Panc1 (cell line): ENCODE measurements at regions not wholly inside any gene's neighbourhood (a gene's known extent, or its start where the extent isn't known, plus 50 kb on each side); places are given as distances from the start of the nearest gene placed in this dataset.

Experiments
- ATAC-seq: fragments of 200-7000 bp; cut with Tn5 transposase; 2 replicates; pipeline ENCODE4 v1.9.1; 2020; ENCODE audit warnings: mild to moderate bottlenecking, moderate library complexity
- BruUV-seq: library from RNA; stranded (reverse); fragments of 400-500 nt; replicated peaks from 2 replicates; lab custom pipeline; 2021; lab: Mats Ljungman, UMichigan
- CTCF ChIA-PET: fragments of 300-600 bp; sonication (Branson Sonifier 250); formaldehyde crosslinking; loops from one replicate; lab custom pipeline; 2022; ENCODE audit warnings: antibody characterized with exemption; lab: Charles Lee
- POLR2A ChIA-PET: fragments of 300-600 bp; sonication (Branson Sonifier 250); formaldehyde crosslinking; loops from one replicate; lab custom pipeline; 2022; ENCODE audit warnings: antibody characterized with exemption; lab: Charles Lee
- DNase-seq: peaks from one replicate; pipeline ENCODE4 v3.0.0-alpha.2; 2010; ENCODE audit warnings: low read depth, low spot score
- H3K27ac ChIP-seq: 2 replicates; pipeline ENCODE4 v1.5.1; 2011; ENCODE audit warnings: mild to moderate bottlenecking, low read length, inconsistent platforms
- H3K27me3 ChIP-seq: fragments of 200-500 bp; sonication (Bioruptor generic); 2 replicates; pipeline ENCODE4 v1.6.0; 2014; ENCODE audit warnings: low read length, inconsistent platforms; ENCODE audit not compliant: control insufficient read depth, insufficient read depth
- H3K36me3 ChIP-seq: fragments of 200-500 bp; sonication (Bioruptor generic); 2 replicates; pipeline ENCODE4 v1.5.1; 2014; ENCODE audit warnings: inconsistent platforms, mild to moderate bottlenecking, low read length, moderate library complexity; ENCODE audit not compliant: control insufficient read depth, insufficient read depth
- H3K4me1 ChIP-seq: 2 replicates; pipeline ENCODE4 v1.5.1; 2011; ENCODE audit warnings: inconsistent platforms, mild to moderate bottlenecking, low read length, moderate library complexity; ENCODE audit not compliant: control insufficient read depth, insufficient read depth
- H3K4me3 ChIP-seq, 2 experiments: 2 replicates each; pipeline ENCODE4 v1.5.1; 2011 to 2012; ENCODE audit warnings: low read depth in 2 of 2, low read length in 2 of 2, mild to moderate bottlenecking in 2 of 2, inconsistent platforms in 1 of 2, moderate library complexity in 1 of 2
- H3K9me3 ChIP-seq: fragments of 200-500 bp; sonication (Bioruptor generic); 2 replicates; pipeline ENCODE4 v1.5.1; 2014; ENCODE audit warnings: low read depth, mild to moderate bottlenecking, inconsistent platforms, low read length, moderate library complexity; ENCODE audit not compliant: control insufficient read depth, insufficient read depth
- CTCF ChIP-seq: fragments of 450-650 bp; IDR thresholded peaks from 2 replicates; pipeline ENCODE4 v1.5.1; 2017; ENCODE audit warnings: mild to moderate bottlenecking
- POLR2AphosphoS5 ChIP-seq: IDR thresholded peaks from 2 replicates; pipeline ENCODE4 v1.6.1; 2012; ENCODE audit warnings: mild to moderate bottlenecking, low read depth, low read length, moderate library complexity
- REST ChIP-seq, 2 experiments: IDR thresholded peaks; 2 replicates each; pipeline ENCODE4 v1.6.1; 2011 to 2012; ENCODE audit warnings: low read depth in 2 of 2, control low read depth in 1 of 2, low read length in 1 of 2, mild to moderate bottlenecking in 1 of 2, moderate library complexity in 1 of 2; ENCODE audit not compliant: insufficient read depth in 1 of 2
- SIN3A ChIP-seq: IDR thresholded peaks from 2 replicates; pipeline ENCODE4 v1.6.1; 2012; ENCODE audit warnings: low read depth, mild to moderate bottlenecking, low read length, moderate library complexity, borderline replicate concordance; ENCODE audit not compliant: insufficient read depth
- TCF7L2 ChIP-seq: IDR thresholded peaks from 2 replicates; pipeline ENCODE4 v1.6.1; 2011; ENCODE audit warnings: mild to moderate bottlenecking, low read depth, low read length, inconsistent platforms
- in situ Hi-C: cut with HindIII; loops from 2 replicates; pipeline ENCODE4 v1.10.0; 2016; ENCODE audit warnings: low sequenced_read_pairs, low pct_unique_long_range_greater_than_20kb
- intact Hi-C: fragments of 100-400 bp; cut with micrococcal nuclease; formaldehyde crosslinking; loops from one replicate; pipeline ENCODE4 v1.10.0; 2022; ENCODE audit not compliant: unreplicated experiment

GRCh38 chr6:98295515-98296175, 538.7 kb upstream of the POU3F2 start:
- POLR2A ChIA-PET = no interaction called here
- no TSS peak for BruUV-seq
- CTCF ChIA-PET = interaction anchor here (0.5 kb wide), 1 partner anchor 603 kb away, joined by 3 read pairs; no protein-coding TSS in a partner anchor
- H3K36me3 ChIP-seq = no peaks in the 10 kb centered on the region
- H3K9me3 ChIP-seq = no peaks in the 10 kb centered on the region
- in situ Hi-C loops (no loop called here), intact Hi-C loops (no loop called here)
- no peak overlapping the region for H3K4me3 ChIP-seq
- DNase-seq = no peak
- no peaks in the 10 kb centered on the region for H3K4me1 ChIP-seq
- TF ChIP-seq CTCF (no peak), REST (IDR thresholded peaks at IDR 0.05; ENCODE audit: insufficient read depth in 1 of 2, low read depth in 2 of 2, low read length in 1 of 2) (no peak), SIN3A (no peak), POLR2AphosphoS5 (no peak), TCF7L2 (no peak)
- H3K27ac ChIP-seq = no peak overlapping the region
- H3K27me3 ChIP-seq = no peaks in the 10 kb centered on the region
- no peak for ATAC-seq

- BruUV-seq = no TSS peak
- intact Hi-C loops = no loop called here
- H3K27me3 ChIP-seq = no peaks in the 10 kb centered on the region
- no peaks in the 10 kb centered on the region for H3K9me3 ChIP-seq
- no peak for DNase-seq
- in situ Hi-C loops = no loop called here
- ATAC-seq = no peak
- H3K4me1 ChIP-seq = no peaks in the 10 kb centered on the region
- H3K36me3 ChIP-seq = no peaks in the 10 kb centered on the region
- H3K27ac ChIP-seq = no peak overlapping the region
- CTCF ChIA-PET = no interaction called here
- H3K4me3 ChIP-seq = no peak overlapping the region
- TF ChIP-seq TCF7L2 (no peak), CTCF (no peak), POLR2AphosphoS5 (no peak), SIN3A (no peak), REST (IDR thresholded peaks at IDR 0.05; ENCODE audit: insufficient read depth in 1 of 2, low read depth in 2 of 2, low read length in 1 of 2) (no peak)
- POLR2A ChIA-PET = no interaction called here
Observed at GRCh38 chr6:98308564-98308963, 525.8 kb upstream of the POU3F2 start.
